Left hindlimb (tissue), 1 donor: ENCODE measurements at regions not wholly inside any gene's neighbourhood (a gene's known extent, or its start where the extent isn't known, plus 50 kb on each side); places are given as distances from the start of the nearest gene placed in this dataset.

Experiments
- DNase-seq: peaks from one replicate; pipeline ENCODE4 v3.0.0-alpha.2; 2018

DNA sequence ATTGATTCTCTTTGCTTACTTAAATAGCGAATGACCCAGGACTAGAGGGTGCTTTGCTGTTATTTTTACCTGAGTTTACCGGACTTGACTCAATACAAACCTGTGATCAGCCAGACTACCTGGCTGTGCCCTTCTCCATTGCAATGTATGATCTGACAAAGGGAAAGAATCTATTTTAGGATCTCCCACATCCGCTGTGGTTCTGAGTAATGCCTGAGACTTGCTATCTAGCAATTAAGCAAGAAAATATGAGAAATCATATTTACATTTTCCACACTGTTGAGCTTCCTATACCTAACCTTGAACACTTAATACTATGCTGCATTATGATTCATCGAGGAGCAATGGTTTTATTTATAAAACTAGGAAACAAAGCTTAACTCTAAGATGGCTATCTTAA, 215.2 kb downstream of the RAD51AP2 start:
- DNase-seq = no peak

DNA sequence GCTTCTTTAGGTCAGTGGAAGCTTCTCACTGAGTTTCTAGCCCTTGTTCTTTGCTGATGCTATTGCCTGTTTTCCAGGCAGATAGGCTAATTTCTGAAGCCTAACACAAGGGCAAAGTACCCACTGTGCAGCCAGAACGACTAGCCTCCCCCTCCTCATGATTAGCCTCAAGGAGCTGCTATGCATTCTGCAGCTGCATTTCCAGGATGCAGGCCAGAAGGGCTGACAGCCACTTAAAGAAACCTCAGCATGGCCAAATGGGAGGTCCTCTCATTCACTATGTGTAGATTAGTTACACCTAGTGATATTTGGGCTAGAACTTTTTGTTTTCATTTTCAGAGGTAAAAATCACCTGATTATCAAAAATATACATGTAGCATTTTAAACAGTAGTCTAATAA, 216.0 kb downstream of the RAD51AP2 start:
- peak; percentile 38 for DNase-seq

DNA sequence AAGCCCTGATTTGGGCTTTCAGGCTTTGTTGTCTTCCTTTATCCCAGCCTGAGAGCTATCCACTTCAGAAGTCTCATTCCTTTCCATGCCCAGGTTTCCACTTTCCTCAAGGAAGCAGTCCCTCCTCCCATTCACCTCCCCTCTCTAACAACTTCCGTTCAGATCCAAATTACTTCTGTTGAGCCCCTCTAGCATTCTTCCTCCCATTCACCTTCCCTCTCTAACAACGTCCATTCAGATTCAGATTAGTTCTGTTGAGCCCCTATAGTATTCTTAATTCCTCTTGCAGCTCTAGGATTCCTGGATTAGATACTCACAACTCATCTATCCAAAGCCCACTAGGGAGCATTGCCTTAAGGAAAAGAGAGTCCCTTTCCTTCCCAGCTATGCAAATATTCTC, 216.8 kb downstream of the RAD51AP2 start:
- no peak for DNase-seq

DNA sequence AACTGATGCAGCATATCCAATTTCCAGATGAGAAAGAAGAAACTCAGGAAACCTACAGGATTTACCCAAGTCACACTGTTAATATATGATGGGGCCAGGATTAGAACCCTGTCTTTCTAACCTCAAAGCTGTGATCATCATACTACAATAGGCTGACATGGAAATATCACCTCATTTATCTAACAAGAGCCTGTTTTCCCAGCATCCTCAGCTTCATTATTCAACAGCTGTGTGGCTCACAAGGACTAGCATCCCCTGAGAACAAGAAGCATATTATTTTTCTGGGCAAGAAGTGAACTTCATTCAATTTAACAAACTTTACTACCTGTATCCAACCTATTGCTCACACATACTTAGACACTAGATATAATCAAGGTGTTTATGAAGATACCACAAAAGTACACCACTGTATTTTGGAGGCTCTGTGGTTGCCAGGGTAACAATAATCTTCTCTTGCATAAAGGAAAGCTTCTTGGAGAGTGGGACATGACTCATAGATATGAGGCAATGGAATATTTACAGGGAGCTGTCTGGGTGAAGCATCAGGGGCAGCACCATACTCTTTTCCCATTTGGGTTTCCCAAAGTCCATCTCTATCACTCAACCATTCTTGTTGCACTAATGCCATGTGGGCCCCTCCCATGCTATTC, 218.2 kb downstream of the RAD51AP2 start:
- no peak for DNase-seq

- no peak for DNase-seq
Measured at GRCh38 chr2:17298453-17298852, 219.8 kb downstream of the RAD51AP2 start.

- DNase-seq = no peak
Measured at GRCh38 chr2:17296686-17297085, 221.6 kb downstream of the RAD51AP2 start.

GRCh38 chr2:17289669-17290068, 228.6 kb downstream of the RAD51AP2 start:
- DNase-seq = no peak

- no peak for DNase-seq
Measured at GRCh38 chr2:17287183-17287582, 231.1 kb downstream of the RAD51AP2 start.

GRCh38 chr2:17282826-17283225, 235.4 kb downstream of the RAD51AP2 start:
- DNase-seq = no peak

DNA sequence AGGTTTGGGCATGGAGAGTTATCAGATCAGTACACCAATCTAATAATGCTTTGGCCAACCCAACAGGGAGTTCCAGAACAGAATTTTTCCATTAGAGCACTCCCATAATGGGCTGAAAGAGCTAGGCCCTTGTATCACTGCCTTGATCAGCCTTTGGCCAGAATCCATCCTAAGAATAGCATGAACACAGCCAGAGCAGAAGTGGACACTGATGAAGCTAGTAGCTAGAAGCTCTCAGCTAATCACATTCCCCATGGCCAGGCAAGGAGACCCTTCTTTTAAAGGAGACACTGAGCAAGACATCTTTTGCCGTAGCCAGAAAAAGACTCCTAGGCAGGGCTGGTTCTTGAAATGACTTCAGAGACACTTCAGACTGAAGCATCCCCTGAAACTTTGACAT, 236.0 kb downstream of the RAD51AP2 start:
- no peak for DNase-seq

DNA sequence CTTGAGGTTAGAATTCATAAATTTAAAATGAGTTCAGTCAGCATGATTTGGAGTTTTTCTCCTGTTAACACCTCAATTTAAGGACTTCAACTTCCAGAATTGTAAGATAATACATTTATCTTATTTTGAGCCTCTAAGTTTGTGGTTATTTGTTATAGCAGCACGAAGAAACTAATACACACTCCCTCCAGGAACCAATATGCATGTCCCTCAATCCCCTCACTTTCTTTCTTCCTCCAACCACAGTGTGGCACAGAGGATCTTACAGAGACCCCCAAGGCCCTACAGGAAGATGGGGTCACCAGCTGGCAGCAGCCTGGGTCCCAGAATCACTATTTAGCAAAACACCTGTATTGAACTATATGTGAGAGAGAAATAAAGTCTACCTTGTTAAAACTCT, 242.0 kb downstream of the RAD51AP2 start:
- no peak for DNase-seq

DNA sequence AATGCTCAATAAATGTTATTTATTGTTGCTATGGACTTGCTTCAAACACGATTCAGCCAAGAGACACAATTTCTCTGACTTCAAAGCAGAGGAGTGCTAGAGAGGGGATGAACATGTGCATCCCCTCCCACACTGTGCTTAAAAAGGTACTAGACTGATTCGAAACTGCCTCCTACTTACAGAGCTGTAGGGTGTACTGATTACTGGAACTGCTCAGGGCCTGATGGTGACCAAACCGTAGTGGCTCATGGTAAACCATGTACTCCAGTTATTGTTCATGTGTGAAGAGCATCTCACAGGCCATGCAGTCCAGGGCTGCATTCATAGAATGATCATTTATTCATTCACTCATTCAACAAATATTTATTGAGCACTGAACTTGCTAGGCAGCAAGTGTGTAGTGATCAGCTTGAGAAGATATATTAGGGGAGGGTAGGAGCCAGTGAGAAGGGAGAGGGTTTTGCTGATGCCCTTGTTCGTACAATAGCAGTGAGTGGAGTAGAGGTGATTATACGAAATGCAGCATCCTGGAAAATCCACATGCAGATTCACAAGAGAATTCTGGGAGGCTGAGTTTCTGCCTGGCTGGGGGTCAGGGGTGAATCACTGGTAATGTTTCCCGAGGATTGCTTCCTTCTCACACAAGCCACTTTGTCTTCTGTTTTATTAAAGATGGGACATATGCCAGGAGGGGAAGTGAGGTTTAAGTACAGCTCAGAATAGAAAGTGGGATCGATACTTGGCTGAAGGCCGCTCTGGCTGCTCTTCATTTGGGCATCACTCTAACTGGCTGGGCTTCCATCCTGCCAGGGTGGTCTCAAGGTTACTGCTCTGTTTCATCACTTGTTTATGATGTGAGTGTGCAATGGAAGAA, 245.4 kb downstream of the RAD51AP2 start:
- no peak for DNase-seq

GRCh38 chr2:17272170-17272569, 246.1 kb downstream of the RAD51AP2 start:
- DNase-seq = no peak

DNA sequence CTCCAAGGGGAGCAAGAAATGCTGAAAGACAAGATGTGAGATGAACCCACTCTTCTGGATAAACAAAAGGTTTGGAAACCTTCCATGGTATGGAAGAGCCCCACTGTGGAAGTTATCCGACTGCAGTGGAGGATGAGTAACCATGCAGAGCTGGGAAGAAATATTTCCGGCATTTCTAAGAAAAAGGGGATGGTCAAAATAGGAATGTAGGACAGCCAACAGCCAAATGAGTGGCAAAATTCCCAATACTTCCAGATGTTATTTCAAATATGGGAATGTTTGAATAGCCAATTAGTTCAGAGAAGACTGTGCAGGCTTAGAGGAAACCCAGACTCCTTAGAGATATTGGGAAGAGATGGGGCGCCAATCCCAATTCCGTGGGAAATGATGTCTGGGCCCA, 246.8 kb downstream of the RAD51AP2 start:
- DNase-seq = no peak

DNA sequence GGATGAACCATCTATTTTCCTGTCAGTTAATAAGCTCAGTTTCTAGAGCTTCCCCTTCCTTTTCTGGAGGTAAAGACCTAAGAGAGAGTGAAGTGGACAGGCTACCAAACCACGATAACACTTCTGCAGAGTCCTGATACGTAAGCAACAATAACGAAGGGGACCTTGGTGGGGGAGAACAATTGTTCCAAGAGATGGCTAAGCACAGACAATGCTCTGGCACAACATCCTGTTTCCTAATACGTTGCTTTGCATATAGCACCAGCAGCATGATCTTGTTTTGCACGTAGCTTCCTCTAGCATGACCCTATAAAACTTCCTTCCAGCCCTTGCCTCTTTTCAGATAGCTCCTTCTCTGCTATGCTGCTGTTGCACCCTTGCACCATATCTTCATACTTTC, 247.3 kb downstream of the RAD51AP2 start:
- DNase-seq = no peak

- DNase-seq = no peak
Measured at GRCh38 chr2:17263570-17263968, 254.7 kb downstream of the RAD51AP2 start.

- no peak for DNase-seq
Measured at GRCh38 chr2:17262854-17263569, 255.2 kb downstream of the RAD51AP2 start.

GRCh38 chr2:17259613-17260012, 258.6 kb downstream of the RAD51AP2 start:
- DNase-seq = no peak

- no peak for DNase-seq
Measured at GRCh38 chr2:17258861-17259260, 259.4 kb downstream of the RAD51AP2 start.

DNA sequence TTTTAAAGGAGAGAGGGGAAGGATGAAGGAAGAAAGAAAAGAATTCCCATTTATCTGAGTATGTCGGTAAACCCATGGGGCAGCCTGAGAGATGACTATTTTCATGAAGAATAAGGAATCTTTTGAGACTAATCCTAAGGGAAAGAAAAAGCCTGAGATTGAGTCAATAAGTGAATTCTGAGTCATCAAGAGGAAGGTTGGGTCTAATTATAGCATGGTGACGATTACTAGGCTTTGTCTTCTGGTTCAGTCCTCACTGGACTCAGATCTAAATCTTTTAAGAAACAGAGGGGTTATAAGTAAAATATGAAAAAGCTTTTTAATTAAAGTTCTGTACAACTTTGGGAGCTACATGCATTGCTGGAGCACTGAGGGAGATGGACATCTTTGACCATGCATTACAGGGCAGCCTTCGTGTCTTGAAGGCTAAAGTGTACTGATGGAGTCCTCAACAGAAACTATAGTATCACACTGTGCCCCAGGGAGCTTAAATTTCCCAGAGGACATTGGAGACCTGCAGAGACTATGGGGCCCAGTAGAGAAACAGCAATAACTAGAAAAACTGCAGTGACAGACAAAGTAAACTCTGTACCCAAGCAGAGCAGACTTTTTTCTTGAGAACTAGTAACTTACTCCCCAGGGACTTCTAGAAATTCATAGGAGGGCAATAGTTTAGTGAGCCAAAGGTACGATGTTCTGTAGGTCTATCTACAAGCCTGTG, 260.9 kb downstream of the RAD51AP2 start:
- no peak for DNase-seq

- DNase-seq = no peak
Measured at GRCh38 chr2:17255071-17255470, 263.2 kb downstream of the RAD51AP2 start.

GRCh38 chr2:17254421-17254820, 263.8 kb downstream of the RAD51AP2 start:
- DNase-seq = no peak

DNA sequence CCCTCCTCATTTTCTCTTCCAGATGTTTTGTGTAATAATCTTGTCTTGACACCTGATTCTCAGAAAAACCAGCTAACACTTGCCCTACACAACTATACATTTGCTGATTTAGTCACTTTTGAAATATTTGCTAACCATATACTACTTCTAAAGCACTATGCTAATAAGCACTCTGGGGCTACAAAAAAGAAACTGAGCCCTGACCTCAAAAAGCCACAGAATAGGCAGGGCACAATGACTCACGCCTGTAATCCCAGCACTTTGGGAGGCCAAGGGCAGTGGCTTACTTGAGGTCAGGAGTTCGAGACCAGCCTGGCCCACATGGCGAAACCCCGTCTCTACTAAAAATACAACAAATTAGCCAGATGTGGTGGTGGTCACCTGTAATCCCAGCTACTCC, 266.0 kb downstream of the RAD51AP2 start:
- DNase-seq = no peak
